ENCODE measurements at regions not wholly inside any gene's neighbourhood (a gene's known extent, or its start where the extent isn't known, plus 50 kb on each side); places are given as distances from the start of the nearest gene placed in this dataset.

GRCh38 chr6:10210052-10210451 lies 204.8 kb downstream of the TFAP2A start:
- no peak for DNase-seq
- no peak overlapping the region for H3K4me3 Mint-ChIP-seq
- H3K36me3 Mint-ChIP-seq = no peaks in the 10 kb centered on the region
- no peaks in the 10 kb centered on the region for H3K4me1 Mint-ChIP-seq (ENCODE audit: low read depth)
- intact Hi-C loops (cut with micrococcal nuclease) = no loop called here
- H3K9me3 Mint-ChIP-seq = no peaks in the 10 kb centered on the region
- no peak overlapping the region for H3K27ac Mint-ChIP-seq
- H3K27me3 Mint-ChIP-seq = no peaks in the 10 kb centered on the region
- ChIA-PET POLR2A (no interaction called here), CTCF (no interaction called here)

- Mint-ChIP-seq H3K36me3 (no peaks in the 10 kb centered on the region), H3K27ac (no peak overlapping the region), H3K9me3 (no peaks in the 10 kb centered on the region), H3K27me3 (no peaks in the 10 kb centered on the region), H3K4me3 (no peak overlapping the region), H3K4me1 (ENCODE audit: low read depth) (no peaks in the 10 kb centered on the region)
- ChIA-PET POLR2A (no interaction called here), CTCF (no interaction called here)
- intact Hi-C loops (cut with micrococcal nuclease) = no loop called here
- DNase-seq = no peak
Measured at GRCh38 chr6:10205892-10206291, 209.0 kb downstream of the TFAP2A start.

GRCh38 chr6:10205120-10205519 lies 209.8 kb downstream of the TFAP2A start:
- Mint-ChIP-seq H3K4me1 (ENCODE audit: low read depth) (no peaks in the 10 kb centered on the region), H3K9me3 (peaks cover 5% of the 10 kb centered on the region), H3K27ac (no peak overlapping the region), H3K27me3 (no peaks in the 10 kb centered on the region), H3K4me3 (no peak overlapping the region), H3K36me3 (no peaks in the 10 kb centered on the region)
- no peak for DNase-seq
- intact Hi-C loops (cut with micrococcal nuclease) = no loop called here
- ChIA-PET POLR2A (no interaction called here), CTCF (no interaction called here)

GRCh38 chr6:10203651-10204050 lies 211.2 kb downstream of the TFAP2A start:
- intact Hi-C loops (cut with micrococcal nuclease) = no loop called here
- CTCF ChIA-PET = no interaction called here
- no peaks in the 10 kb centered on the region for H3K4me1 Mint-ChIP-seq (ENCODE audit: low read depth)
- H3K27me3 Mint-ChIP-seq = no peaks in the 10 kb centered on the region
- no peak for DNase-seq
- no peaks in the 10 kb centered on the region for H3K36me3 Mint-ChIP-seq
- peaks cover 5% of the 10 kb centered on the region for H3K9me3 Mint-ChIP-seq
- H3K4me3 Mint-ChIP-seq = no peak overlapping the region
- POLR2A ChIA-PET = no interaction called here
- H3K27ac Mint-ChIP-seq = no peak overlapping the region

GRCh38 chr6:10202581-10202980 lies 212.3 kb downstream of the TFAP2A start:
- ChIA-PET POLR2A (no interaction called here), CTCF (no interaction called here)
- H3K4me1 Mint-ChIP-seq (ENCODE audit: low read depth) = no peaks in the 10 kb centered on the region
- no peaks in the 10 kb centered on the region for H3K27me3 Mint-ChIP-seq
- H3K9me3 Mint-ChIP-seq = peaks cover 5% of the 10 kb centered on the region
- H3K36me3 Mint-ChIP-seq = no peaks in the 10 kb centered on the region
- no peak overlapping the region for H3K27ac Mint-ChIP-seq
- no peak overlapping the region for H3K4me3 Mint-ChIP-seq
- DNase-seq = no peak
- intact Hi-C loops (cut with micrococcal nuclease) = no loop called here

GRCh38 chr6:10201606-10202510 lies 213.0 kb downstream of the TFAP2A start:
- H3K4me1 Mint-ChIP-seq (ENCODE audit: low read depth) = no peaks in the 10 kb centered on the region
- no peak overlapping the region for H3K27ac Mint-ChIP-seq
- ChIA-PET POLR2A (no interaction called here), CTCF (no interaction called here)
- no peaks in the 10 kb centered on the region for H3K27me3 Mint-ChIP-seq
- no peak for DNase-seq
- intact Hi-C loops (cut with micrococcal nuclease) = no loop called here
- H3K9me3 Mint-ChIP-seq = peaks cover 5% of the 10 kb centered on the region
- H3K36me3 Mint-ChIP-seq = no peaks in the 10 kb centered on the region
- no peak overlapping the region for H3K4me3 Mint-ChIP-seq

- intact Hi-C loops (cut with micrococcal nuclease) = no loop called here
- DNase-seq = no peak
- H3K9me3 Mint-ChIP-seq = peaks cover 7% of the 10 kb centered on the region
- H3K27me3 Mint-ChIP-seq = no peaks in the 10 kb centered on the region
- no peak overlapping the region for H3K27ac Mint-ChIP-seq
- H3K4me3 Mint-ChIP-seq = no peak overlapping the region
- ChIA-PET CTCF (no interaction called here), POLR2A (no interaction called here)
- H3K4me1 Mint-ChIP-seq (ENCODE audit: low read depth) = no peaks in the 10 kb centered on the region
- no peaks in the 10 kb centered on the region for H3K36me3 Mint-ChIP-seq
Measured at GRCh38 chr6:10196090-10196489, 218.8 kb downstream of the TFAP2A start.

GRCh38 chr6:10194816-10195672 lies 219.8 kb downstream of the TFAP2A start:
- peaks cover 2% of the 10 kb centered on the region for H3K9me3 Mint-ChIP-seq
- intact Hi-C loops (cut with micrococcal nuclease) = no loop called here
- POLR2A ChIA-PET = no interaction called here

GRCh38 chr6:10193321-10193720 lies 221.6 kb downstream of the TFAP2A start:
- POLR2A ChIA-PET = no interaction called here
- intact Hi-C loops (cut with micrococcal nuclease) = no loop called here
- CTCF ChIA-PET = no interaction called here
- no peak overlapping the region for H3K4me3 Mint-ChIP-seq
- DNase-seq = no peak
- no peaks in the 10 kb centered on the region for H3K4me1 Mint-ChIP-seq (ENCODE audit: low read depth)
- no peak overlapping the region for H3K27ac Mint-ChIP-seq
- peaks cover 2% of the 10 kb centered on the region for H3K9me3 Mint-ChIP-seq
- no peaks in the 10 kb centered on the region for H3K36me3 Mint-ChIP-seq
- no peaks in the 10 kb centered on the region for H3K27me3 Mint-ChIP-seq

More at GRCh38 chr6:10194816-10195672, 219.8 kb downstream of the TFAP2A start:
- H3K36me3 Mint-ChIP-seq = no peaks in the 10 kb centered on the region
- H3K27ac Mint-ChIP-seq = no peak overlapping the region
- CTCF ChIA-PET = no interaction called here
- no peaks in the 10 kb centered on the region for H3K4me1 Mint-ChIP-seq (ENCODE audit: low read depth)
- no peak overlapping the region for H3K4me3 Mint-ChIP-seq
- no peak for DNase-seq
- no peaks in the 10 kb centered on the region for H3K27me3 Mint-ChIP-seq

GRCh38 chr6:10190042-10190441 lies 224.8 kb downstream of the TFAP2A start:
- no peaks in the 10 kb centered on the region for H3K36me3 Mint-ChIP-seq
- H3K4me3 Mint-ChIP-seq = no peak overlapping the region
- no peaks in the 10 kb centered on the region for H3K4me1 Mint-ChIP-seq (ENCODE audit: low read depth)
- no peaks in the 10 kb centered on the region for H3K27me3 Mint-ChIP-seq
- POLR2A ChIA-PET = no interaction called here
- H3K27ac Mint-ChIP-seq = no peak overlapping the region
- intact Hi-C loops (cut with micrococcal nuclease) = no loop called here
- no peak for DNase-seq
- H3K9me3 Mint-ChIP-seq = peaks cover 2% of the 10 kb centered on the region
- CTCF ChIA-PET = no interaction called here

- ChIA-PET CTCF (no interaction called here), POLR2A (no interaction called here)
- DNase-seq = no peak
- H3K27me3 Mint-ChIP-seq = no peaks in the 10 kb centered on the region
- no peaks in the 10 kb centered on the region for H3K9me3 Mint-ChIP-seq
- H3K27ac Mint-ChIP-seq = no peak overlapping the region
- H3K36me3 Mint-ChIP-seq = no peaks in the 10 kb centered on the region
- intact Hi-C loops (cut with micrococcal nuclease) = no loop called here
- H3K4me3 Mint-ChIP-seq = no peak overlapping the region
- no peaks in the 10 kb centered on the region for H3K4me1 Mint-ChIP-seq (ENCODE audit: low read depth)
Measured at GRCh38 chr6:10184371-10185227, 230.3 kb downstream of the TFAP2A start.

All from activated CD4-positive, alpha-beta memory T cell treated with anti-CD3 and anti-CD28 coated beads for 36 hours (primary cell).